ENCODE measurements at regions not wholly inside any gene's neighbourhood (a gene's known extent, or its start where the extent isn't known, plus 50 kb on each side); places are given as distances from the start of the nearest gene placed in this dataset.
"Not testable (repeated sequence)": the region's sequence is repeated elsewhere in the genome, so short reads cannot be mapped to it uniquely, and the experiment has no call there.

DNA sequence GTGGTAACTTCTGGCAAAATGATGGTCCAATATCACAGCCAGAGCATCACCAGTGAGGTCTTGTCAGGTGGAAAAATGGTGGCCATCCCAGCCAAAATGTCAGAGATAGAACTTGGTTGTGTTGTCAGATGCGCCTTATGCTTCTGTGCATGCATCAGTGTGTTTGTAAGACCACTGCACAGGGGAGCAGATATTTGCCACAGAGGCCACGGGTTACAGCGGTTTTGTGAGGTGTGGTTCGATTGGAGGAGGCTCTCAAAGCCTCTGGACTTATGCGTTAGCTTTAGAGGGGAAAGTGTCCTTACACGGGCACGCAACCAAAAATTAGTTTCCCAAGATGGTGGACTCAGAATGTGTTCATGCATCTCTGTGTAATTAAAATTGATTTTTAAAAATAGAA, 243.8 kb downstream of the ADGRD1 start:
- Histone ChIP-seq H3K36me3 (ENCODE audit: control insufficient read depth in 4 of 4, insufficient read depth in 4 of 4, low read length in 4 of 4) (no peaks in the 10 kb centered on the region), H3K27me3 (ENCODE audit: control insufficient read depth in 3 of 3, insufficient read depth in 3 of 3, low read length in 2 of 3) (no peaks in the 10 kb centered on the region), H3K27ac (ENCODE audit: low read depth in 1 of 2, low read length in 1 of 2) (no peak overlapping the region), H3K4me1 (ENCODE audit: control insufficient read depth in 5 of 5, insufficient read depth in 5 of 5, low read length in 5 of 5) (no peaks in the 10 kb centered on the region), H3K9ac (ENCODE audit: insufficient read depth in 1 of 2, low read length in 2 of 2) (no peak overlapping the region), H3K9me3 (ENCODE audit: control insufficient read depth in 4 of 4, insufficient read depth in 3 of 4, low read length in 3 of 4) (peaks cover 0 to 8% (median 0%) of the 10 kb centered on the region in 4 donors), H3K4me3 (no peak overlapping the region)
- WGBS, 2 donors = 93 to 95% methylated on average over 7 of the region's 7 CpGs
- TF ChIP-seq, protein P1, sequence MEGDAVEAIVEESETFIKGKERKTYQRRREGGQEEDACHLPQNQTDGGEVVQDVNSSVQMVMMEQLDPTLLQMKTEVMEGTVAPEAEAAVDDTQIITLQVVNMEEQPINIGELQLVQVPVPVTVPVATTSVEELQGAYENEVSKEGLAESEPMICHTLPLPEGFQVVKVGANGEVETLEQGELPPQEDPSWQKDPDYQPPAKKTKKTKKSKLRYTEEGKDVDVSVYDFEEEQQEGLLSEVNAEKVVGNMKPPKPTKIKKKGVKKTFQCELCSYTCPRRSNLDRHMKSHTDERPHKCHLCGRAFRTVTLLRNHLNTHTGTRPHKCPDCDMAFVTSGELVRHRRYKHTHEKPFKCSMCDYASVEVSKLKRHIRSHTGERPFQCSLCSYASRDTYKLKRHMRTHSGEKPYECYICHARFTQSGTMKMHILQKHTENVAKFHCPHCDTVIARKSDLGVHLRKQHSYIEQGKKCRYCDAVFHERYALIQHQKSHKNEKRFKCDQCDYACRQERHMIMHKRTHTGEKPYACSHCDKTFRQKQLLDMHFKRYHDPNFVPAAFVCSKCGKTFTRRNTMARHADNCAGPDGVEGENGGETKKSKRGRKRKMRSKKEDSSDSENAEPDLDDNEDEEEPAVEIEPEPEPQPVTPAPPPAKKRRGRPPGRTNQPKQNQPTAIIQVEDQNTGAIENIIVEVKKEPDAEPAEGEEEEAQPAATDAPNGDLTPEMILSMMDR (IDR thresholded peaks at IDR 0.05; ENCODE audit: control extremely low read depth, extremely low read depth) = no peak
- DNase-seq = no peak
- no peak for ATAC-seq (ENCODE audit: insufficient read depth, low FRiP score)

DNA sequence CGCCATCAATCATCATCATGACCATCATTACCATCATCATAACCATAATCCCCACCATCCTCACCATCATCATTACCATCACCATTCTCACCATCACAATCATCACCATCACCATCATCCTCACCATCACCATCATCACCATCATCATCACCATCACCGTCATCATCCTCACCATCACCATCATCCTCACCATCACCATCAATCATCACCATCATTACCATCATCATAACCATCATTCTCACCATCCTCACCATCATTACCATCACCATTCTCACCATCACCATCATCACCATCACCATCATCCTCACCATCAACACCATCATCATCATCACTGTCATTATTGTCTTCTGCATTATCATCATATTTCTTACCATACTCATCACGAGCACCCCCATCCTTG, 245.5 kb downstream of the ADGRD1 start:
- no peak for ATAC-seq (ENCODE audit: insufficient read depth, low FRiP score)
- Histone ChIP-seq H3K4me1 (ENCODE audit: control insufficient read depth in 5 of 5, insufficient read depth in 5 of 5, low read length in 5 of 5) (no peaks in the 10 kb centered on the region), H3K36me3 (ENCODE audit: control insufficient read depth in 4 of 4, insufficient read depth in 4 of 4, low read length in 4 of 4) (no peaks in the 10 kb centered on the region), H3K27ac (ENCODE audit: low read depth in 1 of 2, low read length in 1 of 2) (no peak overlapping the region), H3K4me3 (no peak overlapping the region), H3K27me3 (ENCODE audit: control insufficient read depth in 3 of 3, insufficient read depth in 3 of 3, low read length in 2 of 3) (no peaks in the 10 kb centered on the region), H3K9me3 (ENCODE audit: control insufficient read depth in 4 of 4, insufficient read depth in 3 of 4, low read length in 3 of 4) (peaks cover 0 to 2% (median 0%) of the 10 kb centered on the region in 4 donors), H3K9ac (ENCODE audit: insufficient read depth in 1 of 2, low read length in 2 of 2) (no peak overlapping the region)
- no peak for DNase-seq
- TF ChIP-seq, protein P1 (IDR thresholded peaks at IDR 0.05; ENCODE audit: control extremely low read depth, extremely low read depth) = no peak
- 82 to 87% methylated on average over 3 of the region's 3 CpGs for WGBS, 2 donors

DNA sequence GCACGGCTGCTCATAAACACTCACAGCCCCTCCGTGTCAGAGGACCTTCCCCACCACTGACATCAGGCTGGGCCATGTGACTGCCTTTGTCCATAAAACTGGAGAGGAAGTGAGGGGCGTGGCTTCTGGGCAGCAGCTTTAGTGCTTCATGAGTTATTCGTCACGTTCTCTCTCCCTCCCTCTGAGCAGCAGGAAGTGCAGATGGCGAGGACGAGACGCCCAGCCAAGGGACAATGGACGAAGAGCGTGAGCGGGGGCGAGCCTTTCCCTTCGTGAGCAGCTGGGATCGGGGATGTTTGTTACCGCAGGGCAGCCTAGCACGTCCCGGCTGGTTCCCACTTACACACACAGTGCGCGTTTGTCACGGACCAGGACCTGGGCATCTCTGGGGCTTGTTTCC, 248.2 kb downstream of the ADGRD1 start:
- H3K36me3 ChIP-seq (ENCODE audit: control insufficient read depth in 4 of 4, insufficient read depth in 4 of 4, low read length in 4 of 4); ATAC-seq (ENCODE audit: insufficient read depth, low FRiP score); H3K9ac ChIP-seq (ENCODE audit: insufficient read depth in 1 of 2, low read length in 2 of 2); H3K27ac ChIP-seq (ENCODE audit: low read depth in 1 of 2, low read length in 1 of 2); H3K4me3 ChIP-seq; H3K4me1 ChIP-seq (ENCODE audit: control insufficient read depth in 5 of 5, insufficient read depth in 5 of 5, low read length in 5 of 5); H3K27me3 ChIP-seq (ENCODE audit: control insufficient read depth in 3 of 3, insufficient read depth in 3 of 3, low read length in 2 of 3); DNase-seq; H3K9me3 ChIP-seq (ENCODE audit: control insufficient read depth in 4 of 4, insufficient read depth in 3 of 4, low read length in 3 of 4): not testable (repeated sequence)
- no CpG with 5 or more reads among the region's 20 CpGs for WGBS, 2 donors

DNA sequence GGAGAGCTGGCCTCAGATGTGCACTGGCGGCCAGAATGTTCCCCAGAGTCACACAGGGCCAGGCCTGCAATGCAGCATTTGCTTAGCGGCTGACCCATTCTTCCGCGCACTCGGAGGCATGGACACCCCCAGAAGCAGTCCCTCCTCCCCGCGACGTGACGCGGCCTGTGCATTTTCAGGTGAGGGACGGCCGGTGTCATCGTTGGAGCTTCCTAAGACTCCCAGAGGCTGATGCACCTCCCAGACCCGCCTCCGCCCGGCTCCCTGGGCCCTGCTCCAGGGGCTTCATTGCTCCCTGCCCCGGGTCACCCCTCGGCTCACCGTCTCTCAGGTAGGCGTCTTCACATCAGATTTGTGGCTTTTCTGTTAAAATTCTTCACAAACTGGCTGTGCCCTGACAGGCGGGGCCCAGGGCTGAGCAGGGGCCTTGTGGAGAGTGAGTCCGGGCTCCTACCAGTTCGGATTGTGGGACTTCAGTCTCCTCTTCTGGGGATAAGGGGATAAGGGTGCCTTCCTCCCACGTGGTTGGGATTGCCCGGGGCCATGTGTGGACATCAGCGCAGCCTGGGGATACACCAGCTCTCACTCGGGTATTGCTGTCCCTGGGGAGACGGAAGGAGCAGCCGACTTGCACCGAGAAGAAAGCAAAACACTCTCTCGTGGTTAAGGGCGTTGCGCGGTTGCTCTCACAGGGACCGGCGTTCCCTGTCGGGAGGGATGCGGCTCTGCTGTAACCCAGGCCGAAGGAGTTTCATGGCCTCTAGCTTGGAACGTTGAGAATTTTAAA, 249.1 kb downstream of the ADGRD1 start:
- H3K4me3 ChIP-seq = no peak overlapping the region
- DNase-seq (no peak), ATAC-seq (ENCODE audit: insufficient read depth, low FRiP score) (no peak)
- H3K27ac ChIP-seq (ENCODE audit: low read depth in 1 of 2, low read length in 1 of 2) = no peak overlapping the region
- H3K9me3 ChIP-seq (ENCODE audit: control insufficient read depth in 4 of 4, insufficient read depth in 3 of 4, low read length in 3 of 4) = no peaks in the 10 kb centered on the region
- H3K27me3 ChIP-seq (ENCODE audit: control insufficient read depth in 3 of 3, insufficient read depth in 3 of 3, low read length in 2 of 3) = peaks cover 0 to 2% (median 0%) of the 10 kb centered on the region in 3 donors
- 89 to 94% methylated on average over 39 to 40 of the region's 40 CpGs for WGBS, 2 donors
- no peaks in the 10 kb centered on the region for H3K36me3 ChIP-seq (ENCODE audit: control insufficient read depth in 4 of 4, insufficient read depth in 4 of 4, low read length in 4 of 4)
- no peaks in the 10 kb centered on the region for H3K4me1 ChIP-seq (ENCODE audit: control insufficient read depth in 5 of 5, insufficient read depth in 5 of 5, low read length in 5 of 5)
- TF ChIP-seq, protein P1 (IDR thresholded peaks at IDR 0.05; ENCODE audit: control extremely low read depth, extremely low read depth) = no peak
- H3K9ac ChIP-seq (ENCODE audit: insufficient read depth in 1 of 2, low read length in 2 of 2) = no peak overlapping the region
